DOHH2 (cell line): ENCODE measurements at regions not wholly inside any gene's neighbourhood (a gene's known extent, or its start where the extent isn't known, plus 50 kb on each side); places are given as distances from the start of the nearest gene placed in this dataset.

Experiments
- EZH2phosphoT487 ChIP-seq: fragments of 200-600 bp; sonication (generic); IDR thresholded peaks from 2 replicates; pipeline ENCODE4 v1.6.1; 2017; ENCODE audit warnings: borderline replicate concordance, mild to moderate bottlenecking, antibody characterized with exemption, low read length, moderate library complexity, mixed read lengths
- TF ChIP-seq, protein P1 (sequence below): fragments of 200-600 bp; sonication (generic); IDR thresholded peaks from one replicate; pipeline ENCODE4 v1.5.1; 2014; ENCODE audit warnings: antibody characterized with exemption, mild to moderate bottlenecking, low read depth, low read length; ENCODE audit not compliant: poor library complexity, severe bottlenecking

DNA sequence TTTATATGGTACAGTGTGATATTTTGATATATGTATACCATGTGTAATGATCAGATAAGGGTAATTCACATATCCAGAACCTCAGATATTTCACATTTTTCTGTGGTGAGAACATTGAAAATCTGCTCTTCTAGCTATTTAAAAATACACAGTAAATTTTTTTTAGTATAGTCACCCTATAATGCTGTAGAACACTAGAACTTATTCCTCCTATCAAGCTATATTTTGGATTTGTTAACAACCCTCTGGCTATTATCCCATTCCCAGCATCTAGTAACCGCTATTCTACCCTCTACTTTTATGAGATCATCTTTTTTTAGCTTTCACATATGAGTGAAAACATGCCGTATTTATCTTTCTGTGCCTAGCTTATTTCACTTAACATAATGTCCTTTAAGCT, 65.5 kb upstream of the SYT9 start:
- TF ChIP-seq, protein P1, sequence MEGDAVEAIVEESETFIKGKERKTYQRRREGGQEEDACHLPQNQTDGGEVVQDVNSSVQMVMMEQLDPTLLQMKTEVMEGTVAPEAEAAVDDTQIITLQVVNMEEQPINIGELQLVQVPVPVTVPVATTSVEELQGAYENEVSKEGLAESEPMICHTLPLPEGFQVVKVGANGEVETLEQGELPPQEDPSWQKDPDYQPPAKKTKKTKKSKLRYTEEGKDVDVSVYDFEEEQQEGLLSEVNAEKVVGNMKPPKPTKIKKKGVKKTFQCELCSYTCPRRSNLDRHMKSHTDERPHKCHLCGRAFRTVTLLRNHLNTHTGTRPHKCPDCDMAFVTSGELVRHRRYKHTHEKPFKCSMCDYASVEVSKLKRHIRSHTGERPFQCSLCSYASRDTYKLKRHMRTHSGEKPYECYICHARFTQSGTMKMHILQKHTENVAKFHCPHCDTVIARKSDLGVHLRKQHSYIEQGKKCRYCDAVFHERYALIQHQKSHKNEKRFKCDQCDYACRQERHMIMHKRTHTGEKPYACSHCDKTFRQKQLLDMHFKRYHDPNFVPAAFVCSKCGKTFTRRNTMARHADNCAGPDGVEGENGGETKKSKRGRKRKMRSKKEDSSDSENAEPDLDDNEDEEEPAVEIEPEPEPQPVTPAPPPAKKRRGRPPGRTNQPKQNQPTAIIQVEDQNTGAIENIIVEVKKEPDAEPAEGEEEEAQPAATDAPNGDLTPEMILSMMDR, result no peak
- no peak for TF ChIP-seq EZH2phosphoT487
